Lung (tissue), 11 donors: ENCODE measurements at regions not wholly inside any gene's neighbourhood (a gene's known extent, or its start where the extent isn't known, plus 50 kb on each side); places are given as distances from the start of the nearest gene placed in this dataset.

Source experiments
- ATAC-seq: fragments of 200-7000 bp; cut with Tn5 transposase; one replicate; pipeline ENCODE4 v1.9.1; 2020; ENCODE audit warnings: moderate number of reproducible peaks; ENCODE audit not compliant: insufficient read depth, low FRiP score
- DNase-seq, 3 donors: peaks; one replicate each; pipeline ENCODE4 v3.0.0-alpha.2; 2013 to 2017
- H3K27ac ChIP-seq, 2 donors: one replicate each; pipeline ENCODE4 v1.5.1; 2013; ENCODE audit warnings: mild to moderate bottlenecking in 2 of 2, moderate library complexity in 2 of 2, control low read depth in 1 of 2, inconsistent platforms in 1 of 2, low read depth in 1 of 2, low read length in 1 of 2
- H3K27me3 ChIP-seq, 3 donors: one replicate each; pipeline ENCODE4 v1.5.1; 2013; ENCODE audit warnings: low read length in 2 of 3; ENCODE audit not compliant: control insufficient read depth in 3 of 3, insufficient read depth in 3 of 3
- H3K36me3 ChIP-seq, 4 donors: one replicate each; pipeline ENCODE4 v1.5.1; 2013; ENCODE audit warnings: low read length in 4 of 4, mild to moderate bottlenecking in 1 of 4, moderate library complexity in 1 of 4; ENCODE audit not compliant: control insufficient read depth in 4 of 4, insufficient read depth in 4 of 4
- H3K4me1 ChIP-seq, 5 donors: one replicate each; pipeline ENCODE4 v1.5.1; 2013; ENCODE audit warnings: low read length in 5 of 5, mild to moderate bottlenecking in 2 of 5, moderate library complexity in 1 of 5; ENCODE audit not compliant: control insufficient read depth in 5 of 5, insufficient read depth in 5 of 5
- H3K4me3 ChIP-seq: one replicate; pipeline ENCODE4 v1.5.1; 2013; ENCODE audit warnings: mild to moderate bottlenecking, control low read depth, moderate library complexity
- H3K9ac ChIP-seq, 2 donors: one replicate each; pipeline ENCODE4 v1.5.1; 2013; ENCODE audit warnings: low read length in 2 of 2, control low read depth in 1 of 2; ENCODE audit not compliant: insufficient read depth in 1 of 2
- H3K9me3 ChIP-seq, 4 donors: one replicate each; pipeline ENCODE4 v1.5.1; 2013; ENCODE audit warnings: low read length in 3 of 4, mild to moderate bottlenecking in 1 of 4, moderate library complexity in 1 of 4; ENCODE audit not compliant: control insufficient read depth in 4 of 4, insufficient read depth in 3 of 4
- CTCF ChIP-seq: IDR thresholded peaks from 2 replicates; pipeline ENCODE4 v1.5.1; 2012; ENCODE audit warnings: mild to moderate bottlenecking; ENCODE audit errors: control extremely low read depth, extremely low read depth
- WGBS, 2 donors: extraction: QIAGEN DNeasy Blood & Tissue Kit; methylation state at CpG; one replicate each; pipeline ENCODE4 v1.1.7; 2013; 5-methylcytosine and 5-hydroxymethylcytosine counted together
- donor health status: control.
- donor health status: control.
- donor health status: Bipolar disorder and iron deficiency.
- donor health status: healthy.
- donor health status: DM: yes; HTN: yes; CAD: no.

GRCh38 chr15:73813589-73813988 is 59.8 kb upstream of the TBC1D21 start:
- Histone ChIP-seq H3K9me3 (no peaks in the 10 kb centered on the region), H3K36me3 (no peaks in the 10 kb centered on the region), H3K27ac (no peak overlapping the region), H3K4me3 (no peak overlapping the region), H3K4me1 (peaks cover 0 to 16% (median 6%) of the 10 kb centered on the region in 5 donors), H3K27me3 (no peaks in the 10 kb centered on the region), H3K9ac (no peak overlapping the region)
- DNase-seq (no peak), ATAC-seq (no peak)
- no peak for TF ChIP-seq CTCF
- 64 to 85% methylated on average over 3 of the region's 3 CpGs for WGBS, 2 donors

DNA sequence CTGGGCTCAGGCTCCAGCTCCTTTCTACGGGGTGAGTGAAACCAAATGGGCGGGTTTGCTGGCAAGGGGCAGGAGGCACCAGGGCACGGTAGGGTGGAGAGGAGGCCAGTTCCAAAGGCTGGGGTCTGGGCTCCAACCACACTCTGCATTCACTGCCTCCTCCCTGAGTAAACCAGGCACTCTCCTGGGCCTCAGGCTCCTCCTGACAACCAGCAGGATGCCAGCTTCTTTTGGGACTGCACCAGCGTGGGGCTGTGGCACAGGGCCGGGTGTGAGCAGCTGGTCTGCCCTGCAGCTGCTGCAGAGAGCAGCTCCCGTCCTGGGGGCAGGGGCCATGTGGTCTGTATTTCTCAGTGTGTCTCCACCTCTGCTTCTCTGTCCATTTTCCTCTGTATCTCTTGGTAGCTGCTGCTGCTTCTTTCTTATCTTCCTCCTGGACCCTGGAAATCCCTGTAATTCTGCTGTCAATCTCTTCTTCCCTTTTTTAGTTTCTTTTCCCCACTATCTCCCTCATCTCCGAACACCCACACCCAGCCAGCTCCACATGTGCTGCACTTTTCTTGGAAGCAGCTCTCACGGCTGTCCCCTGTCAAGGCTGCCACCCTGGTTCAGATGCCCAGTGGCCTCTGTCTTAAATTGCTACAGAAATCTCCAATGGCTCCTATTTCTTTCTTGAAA is 54.9 kb upstream of the TBC1D21 start:
- no peak overlapping the region for H3K9ac ChIP-seq
- no peak for TF ChIP-seq CTCF
- no peak overlapping the region for H3K27ac ChIP-seq
- H3K4me3 ChIP-seq, result no peak overlapping the region
- 64 to 72% methylated on average over 8 of the region's 8 CpGs for WGBS, 2 donors
- H3K27me3 ChIP-seq, result peaks cover 0 to 3% (median 0%) of the 10 kb centered on the region in 3 donors
- ATAC-seq, result no peak
- H3K9me3 ChIP-seq, result peaks cover 0 to 4% (median 0%) of the 10 kb centered on the region in 4 donors
- H3K36me3 ChIP-seq, result no peaks in the 10 kb centered on the region
- no peak for DNase-seq
- peaks cover 0 to under 1% (median 0%) of the 10 kb centered on the region in 5 donors for H3K4me1 ChIP-seq

- no peak for ATAC-seq
- TF ChIP-seq CTCF, result no peak
- no peaks in the 10 kb centered on the region for H3K4me1 ChIP-seq
- WGBS, 2 donors, result 80 to 84% methylated on average over 2 of the region's 2 CpGs
- H3K27ac ChIP-seq, result no peak overlapping the region
- H3K27me3 ChIP-seq, result peaks cover 0 to 3% (median 0%) of the 10 kb centered on the region in 3 donors
- no peak for DNase-seq
- no peak overlapping the region for H3K4me3 ChIP-seq
- no peaks in the 10 kb centered on the region for H3K36me3 ChIP-seq
- H3K9ac ChIP-seq, result no peak overlapping the region
- H3K9me3 ChIP-seq, result peaks cover 0 to 4% (median 0%) of the 10 kb centered on the region in 4 donors
These were observed 52.2 kb upstream of the TBC1D21 start for GRCh38 chr15:73821181-73821580.

DNA sequence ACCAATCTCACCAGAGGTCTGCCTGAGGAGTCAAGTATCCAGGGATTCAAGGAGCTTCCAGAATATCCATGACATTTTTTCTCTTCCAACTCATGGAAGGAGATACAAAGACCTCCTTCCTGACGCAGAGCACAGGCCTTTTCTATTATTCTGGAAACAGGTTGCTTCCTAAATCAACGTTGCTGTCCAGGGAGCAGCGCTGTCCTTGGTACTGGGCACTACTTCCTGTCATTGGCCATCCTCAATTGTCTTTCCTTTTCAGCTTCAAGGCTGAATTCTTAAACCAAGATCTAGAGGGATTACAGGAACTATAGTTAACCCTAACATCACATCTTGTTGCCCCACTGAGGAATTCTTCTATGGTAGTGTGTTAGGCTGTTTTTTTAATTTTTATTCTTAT is 50.4 kb upstream of the TBC1D21 start:
- Histone ChIP-seq H3K27me3 (peaks cover 0 to 3% (median 0%) of the 10 kb centered on the region in 3 donors), H3K9ac (no peak overlapping the region), H3K27ac (no peak overlapping the region), H3K36me3 (no peaks in the 10 kb centered on the region), H3K9me3 (peaks cover 0 to 4% (median 0%) of the 10 kb centered on the region in 4 donors), H3K4me3 (no peak overlapping the region), H3K4me1 (no peaks in the 10 kb centered on the region)
- ATAC-seq (no peak), DNase-seq (peak in 2 of 3 donors; percentile 46 to 74)
- WGBS, 2 donors, result 19 to 25% methylated on average over 3 of the region's 3 CpGs
- no peak for TF ChIP-seq CTCF
